Adrenal gland (tissue), 5 donors: ENCODE measurements at regions not wholly inside any gene's neighbourhood (a gene's known extent, or its start where the extent isn't known, plus 50 kb on each side); places are given as distances from the start of the nearest gene placed in this dataset.

ENCODE experiments used
- CTCF ChIP-seq, 6 experiments: fragments of 450-650 bp in 4 of 6; fragments of 200-600 bp in 2 of 6; sonication (generic) in 1 of 6; IDR thresholded peaks; 1 replicate in 5 of 6; 2 replicates in 1 of 6; pipeline versions ENCODE4 v1.5.1 to v1.8.0; 2016 to 2021; ENCODE audit warnings: antibody characterized with exemption in 6 of 6, mild to moderate bottlenecking in 2 of 6, moderate library complexity in 1 of 6
- POLR2A ChIP-seq, 2 donors: fragments of 450-650 bp; IDR thresholded peaks; one replicate each; pipeline ENCODE4 v1.6.1; 2017; ENCODE audit warnings: antibody characterized with exemption in 2 of 2, mild to moderate bottlenecking in 2 of 2, moderate library complexity in 1 of 2
- donor health status: DM: no; HTN: no; CAD: no.

GRCh38 chr18:39191931-39192330, 1626.3 kb upstream of the CELF4 start:
- TF ChIP-seq CTCF (IDR thresholded peaks at IDR 0.05) (no peak), POLR2A (IDR thresholded peaks at IDR 0.05) (no peak)
